ENCODE measurements at regions not wholly inside any gene's neighbourhood (a gene's known extent, or its start where the extent isn't known, plus 50 kb on each side); places are given as distances from the start of the nearest gene placed in this dataset.

GRCh38 chr10:42431095-42431494 lies 207.3 kb downstream of the ZNF33B start:
- Mint-ChIP-seq H3K36me3 (ENCODE audit: insufficient read depth) (peaks cover 4% of the 10 kb centered on the region), H3K4me3 (ENCODE audit: low read depth) (no peak overlapping the region), H3K4me1 (ENCODE audit: low read depth) (no peaks in the 10 kb centered on the region), H3K9me3 (ENCODE audit: low read depth) (peaks cover 37% of the 10 kb centered on the region), H3K27me3 (no peaks in the 10 kb centered on the region), H3K27ac (no peak overlapping the region)
- no peak for TF ChIP-seq CTCF (IDR thresholded peaks at IDR 0.05; ENCODE audit: unreplicated experiment)
- DNase-seq (ENCODE audit: low spot score, unreplicated experiment) = no peak

- H3K27ac Mint-ChIP-seq = no peak overlapping the region
- H3K36me3 Mint-ChIP-seq (ENCODE audit: insufficient read depth) = peaks cover 4% of the 10 kb centered on the region
- peaks cover 40% of the 10 kb centered on the region for H3K9me3 Mint-ChIP-seq (ENCODE audit: low read depth)
- H3K4me3 Mint-ChIP-seq (ENCODE audit: low read depth) = no peak overlapping the region
- DNase-seq (ENCODE audit: low spot score, unreplicated experiment) = no peak
- no peak for TF ChIP-seq CTCF (IDR thresholded peaks at IDR 0.05; ENCODE audit: unreplicated experiment)
- no peaks in the 10 kb centered on the region for H3K27me3 Mint-ChIP-seq
- no peaks in the 10 kb centered on the region for H3K4me1 Mint-ChIP-seq (ENCODE audit: low read depth)
These were observed 209.8 kb downstream of the ZNF33B start for GRCh38 chr10:42428534-42428933.

GRCh38 chr10:42422911-42423310 lies 215.5 kb downstream of the ZNF33B start:
- Mint-ChIP-seq H3K4me3 (ENCODE audit: low read depth) (no peak overlapping the region), H3K36me3 (ENCODE audit: insufficient read depth) (peaks cover 5% of the 10 kb centered on the region), H3K27ac (no peak overlapping the region), H3K27me3 (no peaks in the 10 kb centered on the region), H3K4me1 (ENCODE audit: low read depth) (no peaks in the 10 kb centered on the region), H3K9me3 (ENCODE audit: low read depth) (peaks cover 59% of the 10 kb centered on the region)
- no peak for DNase-seq (ENCODE audit: low spot score, unreplicated experiment)
- TF ChIP-seq CTCF (IDR thresholded peaks at IDR 0.05; ENCODE audit: unreplicated experiment) = no peak

GRCh38 chr10:42421812-42422211 lies 216.6 kb downstream of the ZNF33B start:
- Mint-ChIP-seq H3K4me1 (ENCODE audit: low read depth) (no peaks in the 10 kb centered on the region), H3K36me3 (ENCODE audit: insufficient read depth) (peaks cover 5% of the 10 kb centered on the region), H3K27ac (no peak overlapping the region), H3K4me3 (ENCODE audit: low read depth) (no peak overlapping the region), H3K27me3 (no peaks in the 10 kb centered on the region), H3K9me3 (ENCODE audit: low read depth) (peaks cover 63% of the 10 kb centered on the region)
- DNase-seq (ENCODE audit: low spot score, unreplicated experiment) = no peak
- no peak for TF ChIP-seq CTCF (IDR thresholded peaks at IDR 0.05; ENCODE audit: unreplicated experiment)

- no peak for DNase-seq (ENCODE audit: low spot score, unreplicated experiment)
- no peak for TF ChIP-seq CTCF (IDR thresholded peaks at IDR 0.05; ENCODE audit: unreplicated experiment)
- H3K27ac Mint-ChIP-seq = no peak overlapping the region
- H3K4me3 Mint-ChIP-seq (ENCODE audit: low read depth) = no peak overlapping the region
- H3K4me1 Mint-ChIP-seq (ENCODE audit: low read depth) = no peaks in the 10 kb centered on the region
- H3K9me3 Mint-ChIP-seq (ENCODE audit: low read depth) = peaks cover 59% of the 10 kb centered on the region
- peaks cover 5% of the 10 kb centered on the region for H3K36me3 Mint-ChIP-seq (ENCODE audit: insufficient read depth)
- H3K27me3 Mint-ChIP-seq = no peaks in the 10 kb centered on the region
These were observed 218.6 kb downstream of the ZNF33B start for GRCh38 chr10:42419789-42420188.

All from progenitor cell of endocrine pancreas (in vitro differentiated cells).